GM12892 (cell line): ENCODE measurements at regions not wholly inside any gene's neighbourhood (a gene's known extent, or its start where the extent isn't known, plus 50 kb on each side); places are given as distances from the start of the nearest gene placed in this dataset.

Source experiments
- POLR2A ChIP-seq: IDR thresholded peaks from 2 replicates; pipeline ENCODE4 v1.6.1; 2011; ENCODE audit warnings: low read depth, low read length, control low read depth
- POLR2AphosphoS5 ChIP-seq: IDR thresholded peaks from 2 replicates; pipeline ENCODE4 v1.6.1; 2011; ENCODE audit warnings: low read depth, low read length, control low read depth

DNA sequence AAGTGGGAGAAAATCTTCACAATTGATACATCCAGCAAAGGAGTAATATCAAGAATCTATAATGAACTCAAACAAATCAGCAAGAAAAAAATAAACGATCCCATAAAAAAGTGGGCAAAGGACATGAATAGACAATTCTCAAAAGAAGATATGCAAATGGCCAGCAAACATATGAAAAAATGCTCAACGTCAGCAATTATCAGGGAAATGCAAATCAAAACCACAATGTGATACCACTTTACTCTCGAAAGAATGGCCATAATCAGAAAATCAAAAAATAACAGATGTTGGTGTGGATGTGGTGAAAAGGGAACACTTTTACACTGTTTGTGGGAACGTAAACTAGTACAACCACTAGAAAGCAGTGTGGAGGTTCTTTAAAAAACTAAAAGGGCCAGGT is 114.3 kb upstream of the CCSER1 start:
- TF ChIP-seq POLR2A (no peak), POLR2AphosphoS5 (no peak)
